H1 (cell line): ENCODE measurements at regions not wholly inside any gene's neighbourhood (a gene's known extent, or its start where the extent isn't known, plus 50 kb on each side); places are given as distances from the start of the nearest gene placed in this dataset.

Experiments
- CTCF ChIA-PET: fragments of 300-600 bp; sonication (Branson Sonifier 250); formaldehyde crosslinking; loops from one replicate; lab custom pipeline; 2021; ENCODE audit not compliant: partially characterized antibody; lab: Charles Lee
- POLR2A ChIA-PET: fragments of 300-600 bp; sonication (Branson Sonifier 250); formaldehyde crosslinking; loops from one replicate; lab custom pipeline; 2021; ENCODE audit warnings: inconsistent platforms; ENCODE audit not compliant: partially characterized antibody; lab: Charles Lee
- DNase-seq, 2 experiments: peaks; one replicate each; pipeline versions ENCODE4 v3.0.0 to v3.0.0-alpha.2; 2010 to 2022; ENCODE audit warnings: low spot score in 2 of 2, low read depth in 1 of 2, mixed read lengths in 1 of 2
- FAIRE-seq: peaks from 2 replicates; lab custom pipeline; 2011; peaks lifted over from hg19 to GRCh38; lab: Jason Lieb, UNC
- H2AFZ ChIP-seq: 2 replicates; pipeline ENCODE4 v1.8.1; 2012; ENCODE audit warnings: low read length, inconsistent platforms
- H2AK5ac ChIP-seq: 2 replicates; pipeline ENCODE4 v1.6.1; 2013; ENCODE audit warnings: low read depth, low read length
- H2BK120ac ChIP-seq: replicated peaks from 2 replicates; pipeline ENCODE3; 2013; ENCODE audit warnings: low read depth, low read length, inconsistent platforms
- H2BK12ac ChIP-seq: 2 replicates; pipeline ENCODE4 v1.6.1; 2013; ENCODE audit warnings: low read depth, low read length
- H2BK15ac ChIP-seq: 2 replicates; pipeline ENCODE4 v1.6.1; 2013; ENCODE audit warnings: low read length
- H2BK20ac ChIP-seq: 2 replicates; pipeline ENCODE4 v1.6.1; 2013; ENCODE audit warnings: low read length
- H2BK5ac ChIP-seq: 2 replicates; pipeline ENCODE4 v1.6.1; 2013; ENCODE audit warnings: low read depth, low read length
- H3K14ac ChIP-seq: 2 replicates; pipeline ENCODE4 v1.6.1; 2013; ENCODE audit warnings: inconsistent platforms; ENCODE audit not compliant: insufficient read length
- H3K18ac ChIP-seq: 2 replicates; pipeline ENCODE4 v1.6.1; 2013; ENCODE audit warnings: low read length; ENCODE audit errors: extremely low read depth
- H3K23ac ChIP-seq: 2 replicates; pipeline ENCODE4 v1.6.1; 2013; ENCODE audit warnings: inconsistent platforms; ENCODE audit not compliant: insufficient read length
- H3K23me2 ChIP-seq: 2 replicates; pipeline ENCODE4 v1.6.1; 2013; ENCODE audit warnings: low read depth, low read length
- H3K27ac ChIP-seq: 2 replicates; pipeline ENCODE4 v1.6.1; 2011; ENCODE audit warnings: low read depth, low read length, inconsistent platforms
- H3K27me3 ChIP-seq, 4 experiments: replicated peaks in 1 of 4; 1 replicate in 1 of 4; 2 replicates in 3 of 4; pipeline versions ENCODE4 v1.6.1 to v1.8.1; 2011 to 2013; ENCODE audit warnings: low read length in 3 of 4, mild to moderate bottlenecking in 3 of 4, inconsistent platforms in 2 of 4, mixed read lengths in 2 of 4, moderate library complexity in 1 of 4; ENCODE audit not compliant: control insufficient read depth in 3 of 4, insufficient read depth in 3 of 4; ENCODE audit errors: extremely low read depth in 1 of 4
- H3K36me3 ChIP-seq, 4 experiments: 2 replicates each; pipeline versions ENCODE4 v1.6.1 to v1.8.1; 2011 to 2013; ENCODE audit warnings: mild to moderate bottlenecking in 4 of 4, low read length in 3 of 4, moderate library complexity in 2 of 4, control low read depth in 1 of 4, inconsistent platforms in 1 of 4; ENCODE audit not compliant: insufficient read depth in 4 of 4, control insufficient read depth in 2 of 4
- H3K4ac ChIP-seq: replicated peaks from 2 replicates; pipeline ENCODE3; 2013; ENCODE audit warnings: low read length, low read depth, mixed read lengths, inconsistent platforms; ENCODE audit not compliant: insufficient read length
- H3K4me1 ChIP-seq, 4 experiments: replicated peaks in 1 of 4; 1 replicate in 1 of 4; 2 replicates in 3 of 4; pipeline versions ENCODE4 v1.6.1 to v1.8.1; 2011 to 2013; ENCODE audit warnings: low read length in 3 of 4, inconsistent platforms in 2 of 4, mixed read lengths in 1 of 4; ENCODE audit not compliant: insufficient read depth in 4 of 4, control insufficient read depth in 3 of 4
- H3K4me2 ChIP-seq, 2 experiments: 2 replicates each; pipeline versions ENCODE4 v1.6.1 to v1.8.1; 2011 to 2013; ENCODE audit warnings: low read depth in 2 of 2, low read length in 2 of 2, control low read depth in 1 of 2, inconsistent platforms in 1 of 2, mild to moderate bottlenecking in 1 of 2; ENCODE audit not compliant: insufficient read depth in 1 of 2
- H3K4me3 ChIP-seq, 4 experiments: fragments of 200-600, 300-600 bp in 1 of 4; sonication (generic), shearing (Covaris generic), sonication (Bioruptor Twin) in 1 of 4; 2 replicates each; pipeline versions ENCODE4 v1.5.1 to v1.8.1; 2011 to 2016; ENCODE audit warnings: low read length in 4 of 4, low read depth in 3 of 4, control low read depth in 2 of 4, inconsistent platforms in 2 of 4, mild to moderate bottlenecking in 2 of 4, mixed read lengths in 1 of 4, moderate library complexity in 1 of 4; ENCODE audit not compliant: insufficient read depth in 2 of 4; ENCODE audit errors: extremely low read depth in 1 of 4
- H3K56ac ChIP-seq: replicated peaks from 2 replicates; pipeline ENCODE3; 2013; ENCODE audit warnings: low read depth, mild to moderate bottlenecking, mixed read lengths, low read length, inconsistent platforms; ENCODE audit not compliant: insufficient read length
- H3K79me1 ChIP-seq: 2 replicates; pipeline ENCODE4 v1.6.1; 2013; ENCODE audit warnings: low read depth, low read length, control low read depth
- H3K79me2 ChIP-seq, 2 experiments: 2 replicates each; pipeline versions ENCODE4 v1.6.1 to v1.8.1; 2012 to 2013; ENCODE audit warnings: low read length in 2 of 2, mild to moderate bottlenecking in 2 of 2, inconsistent platforms in 1 of 2; ENCODE audit not compliant: insufficient read depth in 2 of 2, control insufficient read depth in 1 of 2
- H3K9ac ChIP-seq, 4 experiments: replicated peaks in 1 of 4; 1 replicate in 1 of 4; 2 replicates in 3 of 4; pipeline versions ENCODE4 v1.6.1 to v1.8.1; 2011 to 2013; ENCODE audit warnings: low read depth in 3 of 4, low read length in 3 of 4, control low read depth in 2 of 4, mild to moderate bottlenecking in 2 of 4, moderate library complexity in 2 of 4, inconsistent platforms in 1 of 4; ENCODE audit errors: extremely low read depth in 1 of 4
- H3K9me3 ChIP-seq, 2 experiments: 2 replicates each; pipeline versions ENCODE4 v1.6.1 to v1.8.1; 2012 to 2013; ENCODE audit warnings: mild to moderate bottlenecking in 2 of 2, moderate library complexity in 2 of 2, control low read depth in 1 of 2, inconsistent platforms in 1 of 2, low read depth in 1 of 2, low read length in 1 of 2, mixed read lengths in 1 of 2; ENCODE audit not compliant: insufficient read depth in 2 of 2
- H4K20me1 ChIP-seq, 2 experiments: replicated peaks in 1 of 2; 2 replicates each; pipeline versions ENCODE3 to v1.8.1; 2011 to 2013; ENCODE audit warnings: inconsistent platforms in 2 of 2, low read length in 2 of 2, mild to moderate bottlenecking in 1 of 2; ENCODE audit not compliant: insufficient read depth in 2 of 2, control insufficient read depth in 1 of 2
- H4K5ac ChIP-seq: 2 replicates; pipeline ENCODE4 v1.6.1; 2013; ENCODE audit warnings: low read length, low read depth, mixed read lengths, inconsistent platforms; ENCODE audit not compliant: insufficient read length
- H4K8ac ChIP-seq: 2 replicates; pipeline ENCODE4 v1.8.0; 2013; ENCODE audit warnings: mild to moderate bottlenecking, moderate library complexity, low read length, inconsistent platforms; ENCODE audit not compliant: insufficient read depth; ENCODE audit errors: extremely low read depth
- H4K91ac ChIP-seq: replicated peaks from 2 replicates; pipeline ENCODE3; 2013; ENCODE audit warnings: low read length, mixed read lengths, inconsistent platforms; ENCODE audit not compliant: insufficient read length
- BRCA1 ChIP-seq: IDR thresholded peaks from 2 replicates; pipeline ENCODE4 v1.6.1; 2012; ENCODE audit warnings: low read depth, low read length, improper control_type of control experiment
- EGR1 ChIP-seq: IDR thresholded peaks from 2 replicates; pipeline ENCODE4 v1.6.1; 2011; ENCODE audit warnings: low read depth, low read length, borderline replicate concordance
- KDM5A ChIP-seq: fragments of 200-600 bp; IDR thresholded peaks from 2 replicates; pipeline ENCODE4 v1.7.1; 2012; ENCODE audit warnings: mild to moderate bottlenecking, low read length, inconsistent platforms, mixed read lengths
- RFX5 ChIP-seq: IDR thresholded peaks from 2 replicates; pipeline ENCODE4 v1.6.1; 2011; ENCODE audit warnings: low read depth, low read length, improper control_type of control experiment, borderline replicate concordance
- TBP ChIP-seq: IDR thresholded peaks from 2 replicates; pipeline ENCODE4 v1.6.1; 2011; ENCODE audit warnings: low read depth, low read length, improper control_type of control experiment
- WGBS, 2 experiments: shearing (Covaris generic) in 1 of 2; methylation state at CpG; one replicate each; pipeline versions ENCODE4 v1.1.6 to v1.1.7; 2013 to 2015; ENCODE audit warnings: low lambda C conversion rate in 2 of 2, mixed read lengths in 2 of 2, inconsistent platforms in 1 of 2, low coverage in 1 of 2, missing lambda C conversion rate in 1 of 2; ENCODE audit not compliant: insufficient replicate concordance in 2 of 2, insufficient coverage in 1 of 2, insufficient read length in 1 of 2; ENCODE audit errors: extremely low coverage in 1 of 2, missing lambda C conversion rate in 1 of 2; 5-methylcytosine and 5-hydroxymethylcytosine counted together

DNA sequence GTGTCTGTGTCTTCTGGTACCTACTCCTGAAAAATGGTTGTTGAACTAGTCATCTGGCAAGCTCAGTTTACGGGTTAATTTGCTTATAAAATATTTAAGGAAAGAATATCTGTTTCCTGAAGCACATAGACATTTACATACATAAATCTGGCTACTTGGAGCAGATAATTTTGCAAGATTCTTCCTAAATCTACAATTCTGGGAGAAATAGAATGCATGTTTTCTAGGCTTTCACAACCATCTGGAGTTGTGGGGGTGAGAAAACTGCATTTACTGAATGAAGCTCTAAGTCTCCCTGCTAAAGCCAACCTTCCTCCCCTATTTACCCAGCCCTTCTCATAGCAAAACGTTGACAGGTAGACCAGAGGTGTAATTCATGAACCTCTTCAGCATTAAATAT lies 393.7 kb upstream of the ARGLU1 start:
- FAIRE-seq = no peak
- CTCF ChIA-PET = no interaction called here
- no peak overlapping the region for H3K4me2 ChIP-seq

More for the DNA sequence above, 393.7 kb upstream of the ARGLU1 start:
- Histone ChIP-seq H4K8ac (no peak overlapping the region), H3K27ac (no peak overlapping the region), H4K20me1 (no peaks in the 10 kb centered on the region), H2BK120ac (no peak overlapping the region), H3K9me3 (no peaks in the 10 kb centered on the region), H3K14ac (no peak overlapping the region), H3K79me1 (no peaks in the 10 kb centered on the region), H2BK15ac (no peak overlapping the region), H2BK12ac (no peak overlapping the region), H2AK5ac (no peak overlapping the region), H3K56ac (no peak overlapping the region), H3K4ac (no peak overlapping the region), H2BK5ac (no peak overlapping the region), H3K27me3 (no peaks in the 10 kb centered on the region), H2BK20ac (no peak overlapping the region), H2AFZ (no peak overlapping the region), H3K23ac (no peak overlapping the region), H3K4me1 (no peaks in the 10 kb centered on the region), H3K18ac (no peak overlapping the region), H3K36me3 (no peaks in the 10 kb centered on the region), H3K4me3 (no peak overlapping the region), H4K91ac (no peak overlapping the region), H3K9ac (no peak overlapping the region), H3K79me2 (no peaks in the 10 kb centered on the region), H3K23me2 (no peaks in the 10 kb centered on the region), H4K5ac (no peak overlapping the region)
- no peak for DNase-seq
- WGBS, 2 experiments = 86% methylated on average over 2 of the region's 2 CpGs; no CpG with 5 or more reads in 1 of the 2 experiments
- POLR2A ChIA-PET = no interaction called here
- no peak for TF ChIP-seq BRCA1
- no peak for TF ChIP-seq KDM5A
- no peak for TF ChIP-seq RFX5
- no peak for TF ChIP-seq TBP
- no peak for TF ChIP-seq EGR1
